ENCODE measurements at regions not wholly inside any gene's neighbourhood (a gene's known extent, or its start where the extent isn't known, plus 50 kb on each side); places are given as distances from the start of the nearest gene placed in this dataset.

DNA sequence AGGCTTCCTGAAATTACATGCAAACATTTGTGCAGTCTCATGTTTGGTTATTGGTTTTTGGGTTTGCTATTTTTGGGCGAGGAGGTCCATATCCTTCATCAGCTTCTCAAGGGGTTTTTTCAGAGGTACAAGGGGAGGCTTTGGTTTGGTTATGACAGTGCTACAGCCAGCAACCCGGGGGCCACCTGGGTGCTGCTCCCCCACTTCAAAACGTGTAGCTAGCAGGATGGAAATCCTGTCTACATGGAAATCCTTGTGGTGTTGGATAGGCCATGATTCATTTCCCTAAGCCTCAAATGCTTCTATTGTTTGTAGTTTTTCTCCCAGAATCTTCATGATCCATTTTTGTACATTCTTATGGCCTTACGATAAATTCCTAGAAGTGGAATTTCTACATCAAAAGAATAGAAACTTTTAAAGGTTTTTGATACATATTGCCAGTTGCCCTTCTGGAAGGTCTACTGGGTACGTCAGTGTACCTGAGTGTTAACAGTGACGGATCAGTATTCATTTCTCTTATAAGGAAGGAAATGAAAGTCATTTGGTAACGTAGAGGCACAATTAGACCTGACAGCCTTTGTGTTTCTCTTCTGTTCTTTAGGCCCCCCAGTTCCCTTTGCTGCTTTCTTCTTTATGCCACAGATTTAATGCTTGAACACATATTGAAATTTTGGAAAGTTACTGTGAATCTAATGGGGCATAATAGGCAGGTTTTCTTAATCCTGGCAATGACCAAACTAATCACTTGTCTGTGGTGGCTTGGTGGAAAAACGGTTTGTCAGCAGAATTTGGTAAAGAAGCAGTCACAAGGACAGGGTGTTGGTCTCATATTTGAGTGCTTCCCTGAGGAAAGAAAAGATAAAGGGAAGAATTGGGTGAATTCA, 69.7 kb upstream of the ABL1 start:
- DNase-seq (ENCODE audit: extremely low spot score) = peak; percentile 57
- ChIA-PET CTCF (interaction anchor here (1.1 to 14.5 kb wide), 4 partner anchors 11 to 100 kb away, joined by 3 to 145 read pairs (median 4); no protein-coding TSS in a partner anchor), POLR2A (no interaction called here)
- TF ChIP-seq, protein P1, sequence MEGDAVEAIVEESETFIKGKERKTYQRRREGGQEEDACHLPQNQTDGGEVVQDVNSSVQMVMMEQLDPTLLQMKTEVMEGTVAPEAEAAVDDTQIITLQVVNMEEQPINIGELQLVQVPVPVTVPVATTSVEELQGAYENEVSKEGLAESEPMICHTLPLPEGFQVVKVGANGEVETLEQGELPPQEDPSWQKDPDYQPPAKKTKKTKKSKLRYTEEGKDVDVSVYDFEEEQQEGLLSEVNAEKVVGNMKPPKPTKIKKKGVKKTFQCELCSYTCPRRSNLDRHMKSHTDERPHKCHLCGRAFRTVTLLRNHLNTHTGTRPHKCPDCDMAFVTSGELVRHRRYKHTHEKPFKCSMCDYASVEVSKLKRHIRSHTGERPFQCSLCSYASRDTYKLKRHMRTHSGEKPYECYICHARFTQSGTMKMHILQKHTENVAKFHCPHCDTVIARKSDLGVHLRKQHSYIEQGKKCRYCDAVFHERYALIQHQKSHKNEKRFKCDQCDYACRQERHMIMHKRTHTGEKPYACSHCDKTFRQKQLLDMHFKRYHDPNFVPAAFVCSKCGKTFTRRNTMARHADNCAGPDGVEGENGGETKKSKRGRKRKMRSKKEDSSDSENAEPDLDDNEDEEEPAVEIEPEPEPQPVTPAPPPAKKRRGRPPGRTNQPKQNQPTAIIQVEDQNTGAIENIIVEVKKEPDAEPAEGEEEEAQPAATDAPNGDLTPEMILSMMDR (IDR thresholded peaks at IDR 0.05; ENCODE audit: control extremely low read depth, extremely low read depth, low read depth, missing control alignments) = no peak

DNA sequence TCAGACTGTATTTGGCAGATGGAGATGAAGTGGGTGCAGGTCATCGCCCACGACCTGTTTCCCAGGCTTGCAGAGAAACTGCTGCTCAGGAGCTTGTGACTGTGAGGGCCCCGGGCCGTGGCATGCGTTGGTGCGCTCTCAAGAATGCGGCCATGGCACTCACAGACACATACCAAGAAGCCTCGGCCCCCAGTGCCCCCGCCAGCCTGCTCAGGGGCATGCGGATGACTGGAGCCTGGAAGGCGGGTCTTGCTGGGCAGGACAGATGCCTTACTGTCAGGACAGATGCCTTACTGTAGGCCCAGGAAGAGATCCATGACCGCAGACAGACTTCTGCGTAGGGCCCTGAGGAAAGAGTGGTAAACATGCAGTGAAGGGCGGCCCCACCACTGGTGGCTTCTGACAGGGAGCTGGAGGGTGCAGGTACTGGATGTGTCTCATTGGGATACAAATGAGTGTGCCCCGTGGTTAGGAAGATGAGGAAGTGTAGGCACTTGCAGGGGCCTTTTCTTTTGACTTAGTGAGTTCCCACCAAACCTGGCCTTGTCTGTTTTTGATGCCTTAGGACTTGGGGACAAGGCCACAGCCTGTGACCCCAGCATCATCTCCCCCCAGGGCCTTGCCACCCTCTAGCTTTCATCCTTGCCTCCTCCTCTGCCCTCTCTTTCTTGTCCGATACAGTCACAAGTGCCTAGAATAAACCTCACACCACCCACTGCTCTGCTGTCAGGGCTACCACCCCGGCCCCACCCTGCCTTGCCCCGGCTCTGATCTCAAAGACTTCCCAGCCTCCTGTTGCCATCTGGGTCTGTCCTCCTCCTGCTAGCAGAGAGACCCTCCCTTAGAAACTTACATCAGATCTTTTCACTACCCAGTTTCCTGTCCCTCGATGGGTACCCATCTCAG, 68.8 kb upstream of the ABL1 start:
- ChIA-PET POLR2A (no interaction called here), CTCF (interaction anchor here (1.2 to 14.5 kb wide), 3 partner anchors 10 to 99 kb away, joined by 4 to 145 read pairs (median 4); no protein-coding TSS in a partner anchor)
- DNase-seq (ENCODE audit: extremely low spot score) = peak; percentile 24
- TF ChIP-seq, protein P1 (IDR thresholded peaks at IDR 0.05; ENCODE audit: control extremely low read depth, extremely low read depth, low read depth, missing control alignments) = no peak

DNA sequence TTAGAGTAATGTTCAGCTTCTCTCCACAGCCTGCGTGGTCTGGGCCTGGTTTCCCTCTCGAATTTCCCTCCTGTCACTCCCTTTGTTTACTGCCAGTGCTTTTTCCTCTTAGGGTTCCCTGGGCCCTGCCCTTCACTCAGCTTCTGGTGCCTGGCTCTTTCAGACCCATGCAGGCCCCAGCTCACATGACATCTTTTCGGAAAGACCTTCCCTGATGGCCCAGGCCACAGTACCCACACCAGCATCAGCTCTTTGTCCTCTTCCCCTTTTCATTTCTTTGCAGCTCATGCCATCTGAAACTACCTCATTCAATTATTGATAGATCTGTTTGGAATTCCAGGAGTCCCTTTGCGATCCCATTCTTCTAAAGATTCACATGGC, 68.1 kb upstream of the ABL1 start:
- TF ChIP-seq, protein P1 (IDR thresholded peaks at IDR 0.05; ENCODE audit: control extremely low read depth, extremely low read depth, low read depth, missing control alignments) = no peak
- DNase-seq (ENCODE audit: extremely low spot score) = no peak
- ChIA-PET CTCF (interaction anchor here (1.2 to 14.5 kb wide), 3 partner anchors 11 to 99 kb away, joined by 4 to 145 read pairs (median 4); no protein-coding TSS in a partner anchor), POLR2A (no interaction called here)

DNA sequence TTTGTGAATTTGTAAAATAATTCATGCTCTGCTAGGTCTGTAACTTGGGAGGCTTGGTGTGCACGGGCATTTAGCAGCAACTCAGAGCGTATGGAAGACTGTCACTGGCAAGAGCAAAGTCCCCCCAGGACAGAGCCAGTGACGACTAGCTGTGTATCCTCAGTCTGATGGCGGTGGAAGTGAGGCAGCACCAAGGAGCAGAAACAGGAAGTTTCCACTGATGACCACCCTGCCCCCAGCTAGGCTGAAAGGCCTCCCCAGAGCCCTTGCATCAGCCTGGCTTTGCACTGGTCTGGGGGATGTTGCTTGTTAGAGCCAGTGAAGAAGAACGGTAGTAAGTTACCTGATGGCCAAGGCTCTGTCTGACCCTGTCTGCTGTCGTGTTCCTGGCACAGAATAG, 66.8 kb upstream of the ABL1 start:
- ChIA-PET CTCF (interaction anchor here (3.0 to 14.5 kb wide), 3 partner anchors 62 to 97 kb away, joined by 12 to 145 read pairs (median 14); no protein-coding TSS in a partner anchor), POLR2A (no interaction called here)
- no peak for DNase-seq (ENCODE audit: extremely low spot score)
- TF ChIP-seq, protein P1 (IDR thresholded peaks at IDR 0.05; ENCODE audit: control extremely low read depth, extremely low read depth, low read depth, missing control alignments) = no peak

DNA sequence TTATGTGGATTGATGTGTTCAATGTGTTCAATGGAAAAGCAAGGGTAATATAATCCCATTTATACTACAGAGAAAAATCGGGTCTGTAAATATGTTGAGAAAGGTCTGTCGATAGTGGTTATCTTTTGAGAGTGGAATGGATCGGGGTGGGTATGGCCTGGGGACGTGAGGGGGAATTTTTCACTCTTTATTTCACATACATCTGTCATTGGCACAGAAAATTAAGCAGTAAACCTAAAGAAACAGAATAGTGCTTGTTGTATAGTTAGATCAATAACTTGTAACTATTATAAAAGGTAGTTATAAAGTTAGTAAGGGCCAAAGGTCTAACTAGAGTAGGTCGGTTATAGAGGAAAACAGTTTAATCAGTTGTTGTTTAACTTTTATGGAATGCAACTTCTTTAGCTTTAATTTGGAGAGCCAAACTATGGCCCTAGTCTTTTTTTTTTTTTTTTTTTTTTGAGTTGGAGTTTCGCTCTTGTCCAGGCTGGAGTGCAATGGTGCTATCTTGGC, 66.1 kb upstream of the ABL1 start:
- no peak for DNase-seq (ENCODE audit: extremely low spot score)
- POLR2A ChIA-PET = no interaction called here
- TF ChIP-seq, protein P1 (IDR thresholded peaks at IDR 0.05; ENCODE audit: control extremely low read depth, extremely low read depth, low read depth, missing control alignments) = no peak

DNA sequence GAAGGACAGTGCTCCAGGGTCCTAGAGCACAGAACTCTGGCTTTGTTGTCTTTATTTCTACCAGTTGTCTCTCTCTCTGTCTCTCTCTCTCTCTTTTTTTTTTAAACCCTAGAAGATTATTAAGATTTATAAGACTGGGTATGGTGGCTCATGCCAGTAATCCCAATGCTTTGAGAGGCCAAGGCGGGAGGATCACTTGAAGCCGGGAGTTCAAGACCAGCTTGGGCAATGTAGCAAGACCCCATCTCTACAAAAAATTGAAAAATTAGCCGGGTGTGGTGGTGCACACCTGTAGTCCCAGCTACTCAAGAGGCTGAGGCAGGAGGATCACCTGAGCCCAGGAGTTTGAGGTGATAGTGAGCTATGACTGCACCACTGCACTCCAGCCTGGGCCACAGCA, 65.0 kb upstream of the ABL1 start:
- TF ChIP-seq, protein P1 (IDR thresholded peaks at IDR 0.05; ENCODE audit: control extremely low read depth, extremely low read depth, low read depth, missing control alignments) = no peak
- POLR2A ChIA-PET = no interaction called here
- CTCF ChIA-PET = interaction anchor here (1.4 to 14.5 kb wide), 4 partner anchors 44 to 95 kb away, joined by 3 to 145 read pairs (median 13); no protein-coding TSS in a partner anchor
- no peak for DNase-seq (ENCODE audit: extremely low spot score)

More for the DNA sequence above, 66.1 kb upstream of the ABL1 start:
- CTCF ChIA-PET = interaction anchor here (1.4 to 14.5 kb wide), 4 partner anchors 43 to 97 kb away, joined by 3 to 145 read pairs (median 13); no protein-coding TSS in a partner anchor

Data from GM10248 (cell line).